GM18502 (cell line): ENCODE measurements at regions not wholly inside any gene's neighbourhood (a gene's known extent, or its start where the extent isn't known, plus 50 kb on each side); places are given as distances from the start of the nearest gene placed in this dataset.
"Not testable (repeated sequence)": the region's sequence is repeated elsewhere in the genome, so short reads cannot be mapped to it uniquely, and the experiment has no call there.

Experiments used
- ATAC-seq: cut with Tn5 transposase; IDR thresholded peaks from one replicate; pipeline ENCODE4 v1.9.1; 2021; ENCODE audit warnings: mild to moderate bottlenecking; ENCODE audit not compliant: unreplicated experiment, poor library complexity

GRCh38 chr16:16770717-16771116 is 391.8 kb downstream of the NPIPA7 start:
- not testable (repeated sequence) for ATAC-seq

GRCh38 chr16:16774389-16774788 is 395.4 kb downstream of the NPIPA7 start:
- no peak for ATAC-seq

- ATAC-seq: no peak
These were observed 399.4 kb downstream of the NPIPA7 start for GRCh38 chr16:16778332-16778731.

- ATAC-seq: no peak
These were observed 401.6 kb downstream of the NPIPA7 start for GRCh38 chr16:16780588-16780987.

GRCh38 chr16:16782153-16782552 is 403.2 kb downstream of the NPIPA7 start:
- ATAC-seq: no peak

- no peak for ATAC-seq
These were observed 409.1 kb downstream of the NPIPA7 start for GRCh38 chr16:16788004-16788403.

GRCh38 chr16:16790597-16790996 is 411.7 kb downstream of the NPIPA7 start:
- ATAC-seq: no peak

- no peak for ATAC-seq
These were observed 412.1 kb downstream of the NPIPA7 start for GRCh38 chr16:16791051-16791450.

- no peak for ATAC-seq
These were observed 418.3 kb downstream of the NPIPA7 start for GRCh38 chr16:16797239-16797638.

- no peak for ATAC-seq
These were observed 419.6 kb downstream of the NPIPA7 start for GRCh38 chr16:16798504-16798903.

GRCh38 chr16:16805809-16806208 is 426.9 kb downstream of the NPIPA7 start:
- ATAC-seq: no peak

- ATAC-seq: no peak
These were observed 436.7 kb downstream of the NPIPA7 start for GRCh38 chr16:16815641-16816040.

- no peak for ATAC-seq
These were observed 438.3 kb downstream of the NPIPA7 start for GRCh38 chr16:16817196-16817595.

GRCh38 chr16:16821261-16821660 is 442.3 kb downstream of the NPIPA7 start:
- ATAC-seq: no peak

- ATAC-seq: no peak
These were observed 450.0 kb downstream of the NPIPA7 start for GRCh38 chr16:16828913-16829398.

- no peak for ATAC-seq
These were observed 451.5 kb downstream of the NPIPA7 start for GRCh38 chr16:16830401-16830800.

- ATAC-seq: no peak
These were observed 452.0 kb downstream of the NPIPA7 start for GRCh38 chr16:16830973-16831372.

GRCh38 chr16:16833165-16833564 is 454.2 kb downstream of the NPIPA7 start:
- ATAC-seq: no peak

GRCh38 chr16:16850274-16850673 is 471.3 kb downstream of the NPIPA7 start:
- ATAC-seq: no peak

GRCh38 chr16:16857012-16857411 is 478.1 kb downstream of the NPIPA7 start:
- no peak for ATAC-seq

- no peak for ATAC-seq
These were observed 478.8 kb downstream of the NPIPA7 start for GRCh38 chr16:16857603-16858283.

- no peak for ATAC-seq
These were observed 482.6 kb downstream of the NPIPA7 start for GRCh38 chr16:16861546-16861945.
